Nucleus accumbens (tissue), 56 donors: ENCODE measurements at regions not wholly inside any gene's neighbourhood (a gene's known extent, or its start where the extent isn't known, plus 50 kb on each side); places are given as distances from the start of the nearest gene placed in this dataset.
"Not testable (repeated sequence)": the region's sequence is repeated elsewhere in the genome, so short reads cannot be mapped to it uniquely, and the experiment has no call there.

ENCODE experiments used
- DNase-seq, 56 donors: peaks; one replicate each; lab custom pipeline; 2025; lab: John Stamatoyannopoulos, UW

GRCh38 chr12:59407799-59408198 lies 188.0 kb upstream of the SLC16A7 start:
- DNase-seq = peak in 3 of 56 donors; percentile 0 to 3 (median 2)

GRCh38 chr12:59405992-59406391 lies 189.8 kb upstream of the SLC16A7 start:
- no peak for DNase-seq

DNA sequence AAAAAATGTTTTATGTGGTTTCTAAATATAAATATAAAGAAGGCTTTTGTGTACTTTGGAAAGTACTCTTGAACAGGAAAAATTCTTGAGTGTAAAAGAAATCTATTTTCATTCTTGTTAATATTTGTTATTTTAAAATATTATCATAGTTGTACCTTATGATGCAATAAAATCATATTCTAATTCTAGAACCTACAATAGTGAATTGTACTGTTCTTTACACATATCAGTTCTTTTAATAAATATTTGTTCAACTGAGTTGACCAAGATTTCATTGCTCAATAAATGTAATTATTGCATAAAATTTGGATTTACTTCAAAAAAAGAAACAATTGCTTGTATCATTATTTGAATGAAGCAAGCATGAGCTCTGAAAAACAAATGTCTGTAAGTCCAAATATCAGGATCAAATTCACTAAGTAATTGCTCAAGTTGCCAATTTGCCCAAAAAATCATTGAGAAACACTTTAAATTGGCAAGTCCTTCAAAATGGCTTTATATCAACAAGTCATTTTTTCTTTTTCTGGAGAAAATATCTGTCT lies 191.6 kb upstream of the SLC16A7 start:
- DNase-seq = no peak

DNA sequence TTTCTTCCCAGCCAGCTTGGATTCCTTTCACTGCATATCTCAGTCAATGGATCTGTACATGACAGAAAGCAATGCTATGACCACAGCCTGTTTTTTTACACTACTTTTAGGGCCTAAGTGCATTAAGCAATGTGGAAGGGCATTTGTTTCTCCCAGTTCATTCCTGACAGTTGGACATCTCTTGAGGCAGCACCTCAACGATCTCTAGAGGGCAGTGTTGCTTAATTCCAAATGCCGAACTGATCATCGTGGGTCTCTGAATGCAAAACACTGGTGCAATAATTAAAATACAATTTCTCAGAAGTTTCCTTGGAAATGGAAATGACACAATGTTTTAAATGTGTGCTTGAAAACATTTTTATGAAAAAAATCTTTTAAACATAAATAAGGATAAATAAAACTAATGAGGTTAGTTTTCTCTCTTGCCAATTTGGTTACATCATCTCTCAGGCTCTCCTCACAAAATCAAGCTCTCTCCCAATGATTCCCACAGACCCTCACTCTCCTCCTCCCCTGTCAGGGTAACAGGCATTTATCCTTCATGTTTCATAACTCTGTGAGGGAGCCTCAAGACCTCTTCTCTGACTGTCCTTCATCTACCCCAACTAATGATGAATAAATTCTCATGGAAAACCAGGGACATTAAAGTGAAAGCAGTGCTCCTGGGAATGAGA lies 192.4 kb upstream of the SLC16A7 start:
- DNase-seq = peak in 35 of 56 donors; percentile 2 to 64 (median 24)

GRCh38 chr12:59401862-59402261 lies 194.0 kb upstream of the SLC16A7 start:
- DNase-seq = no peak

DNA sequence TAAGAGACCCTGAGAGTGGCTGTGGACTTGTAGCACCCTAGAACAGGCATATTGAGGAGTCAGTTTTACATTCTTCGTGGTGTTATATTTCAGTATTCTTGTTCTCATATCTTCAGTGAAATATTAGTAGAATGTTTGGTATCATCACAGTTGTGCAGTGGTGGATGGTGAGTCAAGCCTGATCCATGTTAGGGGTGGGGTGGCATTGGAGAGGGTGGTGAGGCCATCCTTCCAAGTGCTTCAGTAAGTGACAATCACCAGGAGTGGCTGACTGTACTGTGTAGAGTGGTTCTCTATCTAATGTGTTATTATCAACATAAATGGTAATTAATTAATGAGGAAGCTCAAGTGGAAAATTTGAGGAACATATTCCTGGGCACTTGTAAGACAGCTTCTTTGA lies 197.7 kb upstream of the SLC16A7 start:
- no peak for DNase-seq

DNA sequence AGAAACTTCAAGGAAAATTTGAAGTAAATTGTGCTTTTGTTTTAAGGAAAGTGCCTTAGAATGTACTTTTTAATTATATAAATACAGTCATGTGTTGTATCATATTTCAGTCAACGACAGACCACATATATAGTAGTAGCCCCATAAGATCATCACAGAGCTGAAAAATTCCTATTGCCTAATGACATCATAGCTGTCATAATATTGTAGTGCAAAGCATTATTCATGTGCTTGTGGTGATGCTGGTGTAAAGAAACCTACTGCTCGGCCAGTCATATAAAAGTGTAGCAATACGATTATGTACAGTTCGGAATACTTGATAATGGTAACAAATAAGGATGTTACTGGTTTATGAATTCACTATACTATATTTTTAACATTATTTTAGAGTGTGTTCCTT lies 198.9 kb upstream of the SLC16A7 start:
- DNase-seq = no peak

- no peak for DNase-seq
These were observed 199.3 kb upstream of the SLC16A7 start for GRCh38 chr12:59396519-59396918.

- not testable (repeated sequence) for DNase-seq
These were observed 200.5 kb upstream of the SLC16A7 start for GRCh38 chr12:59395310-59395709.

DNA sequence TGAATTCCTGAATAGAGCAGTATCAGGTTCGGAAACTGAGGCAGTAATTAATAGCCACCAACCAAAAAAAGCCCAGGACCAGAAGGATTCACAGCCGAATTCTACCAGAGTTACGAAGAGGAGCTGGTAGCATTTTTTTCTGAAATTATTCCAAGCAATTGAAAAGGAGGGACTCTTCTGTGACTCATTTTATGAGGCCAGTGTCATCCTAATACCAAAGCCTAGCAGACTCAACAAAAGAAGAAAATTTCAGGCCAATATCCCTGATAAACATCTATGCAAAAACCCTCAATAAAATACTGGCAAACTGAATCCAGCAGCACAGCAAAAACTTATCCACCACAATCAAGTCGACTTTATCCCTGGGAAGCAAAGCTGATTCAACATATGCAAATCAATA lies 202.3 kb upstream of the SLC16A7 start:
- DNase-seq = no peak

DNA sequence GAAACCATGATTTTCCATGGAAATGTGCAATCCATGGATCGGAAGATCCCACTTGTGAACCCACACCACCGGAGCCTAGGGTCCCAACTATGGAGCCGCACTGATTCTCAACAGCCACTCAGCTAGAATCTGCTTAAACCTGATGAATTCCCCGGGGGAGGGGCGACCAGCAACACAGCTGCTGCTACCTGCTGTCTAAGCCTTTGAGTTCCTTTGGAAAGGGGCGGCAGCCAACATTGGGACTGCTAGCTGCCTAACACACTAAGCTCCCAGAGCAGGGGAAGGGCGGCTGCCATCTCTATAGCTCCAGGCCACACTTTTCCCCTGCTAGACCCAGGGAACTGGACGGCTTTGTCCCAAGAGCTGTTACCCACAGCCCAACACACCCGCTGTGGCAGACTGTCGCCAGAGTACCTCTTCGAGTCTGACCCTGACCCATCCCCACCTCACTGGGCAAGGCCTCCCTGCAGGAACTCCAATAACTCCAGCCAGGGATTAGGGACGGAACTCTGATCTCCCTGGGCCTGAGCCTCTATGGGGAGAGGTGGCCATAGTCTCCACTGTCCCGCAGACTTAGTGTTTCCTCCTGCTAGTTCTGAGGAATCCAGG lies 205.8 kb upstream of the SLC16A7 start:
- DNase-seq = no peak

DNA sequence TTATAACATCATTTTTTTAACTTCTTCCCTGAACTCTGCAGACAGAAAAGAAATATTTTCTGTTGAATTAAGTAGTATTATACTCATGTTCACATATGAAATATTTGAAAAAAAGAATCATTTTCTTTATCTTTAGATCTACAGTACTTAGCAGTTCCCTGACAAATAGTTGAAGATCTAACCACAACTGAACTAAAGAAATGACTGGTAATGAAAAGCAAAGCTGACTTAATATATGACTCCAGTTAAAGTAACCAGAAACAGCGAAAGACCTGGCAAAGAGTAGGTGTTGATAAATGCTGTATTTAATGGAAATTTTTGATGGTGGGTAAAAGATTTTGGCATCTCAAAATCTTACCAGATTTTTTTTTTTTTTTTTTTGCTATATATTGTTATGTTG lies 207.1 kb upstream of the SLC16A7 start:
- DNase-seq = no peak

- no peak for DNase-seq
These were observed 207.7 kb upstream of the SLC16A7 start for GRCh38 chr12:59388176-59388575.

DNA sequence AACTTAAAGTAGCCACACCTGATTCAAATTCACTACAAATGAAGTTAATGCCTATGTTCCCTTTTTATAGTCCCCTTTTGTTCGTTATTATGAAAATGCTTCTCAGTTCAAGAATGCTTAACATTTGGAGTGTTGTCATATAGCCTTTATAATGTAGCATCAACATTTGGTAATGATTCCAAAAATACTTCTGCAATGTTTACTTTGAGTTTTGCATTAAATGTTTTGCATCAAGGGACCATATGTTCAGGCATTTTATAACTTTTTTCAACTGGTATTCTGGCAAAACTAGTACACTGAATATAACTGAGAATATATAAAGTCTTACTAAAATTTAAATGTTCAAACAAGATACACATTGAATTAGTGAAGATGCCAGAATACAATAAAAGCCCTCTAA lies 209.6 kb upstream of the SLC16A7 start:
- no peak for DNase-seq

DNA sequence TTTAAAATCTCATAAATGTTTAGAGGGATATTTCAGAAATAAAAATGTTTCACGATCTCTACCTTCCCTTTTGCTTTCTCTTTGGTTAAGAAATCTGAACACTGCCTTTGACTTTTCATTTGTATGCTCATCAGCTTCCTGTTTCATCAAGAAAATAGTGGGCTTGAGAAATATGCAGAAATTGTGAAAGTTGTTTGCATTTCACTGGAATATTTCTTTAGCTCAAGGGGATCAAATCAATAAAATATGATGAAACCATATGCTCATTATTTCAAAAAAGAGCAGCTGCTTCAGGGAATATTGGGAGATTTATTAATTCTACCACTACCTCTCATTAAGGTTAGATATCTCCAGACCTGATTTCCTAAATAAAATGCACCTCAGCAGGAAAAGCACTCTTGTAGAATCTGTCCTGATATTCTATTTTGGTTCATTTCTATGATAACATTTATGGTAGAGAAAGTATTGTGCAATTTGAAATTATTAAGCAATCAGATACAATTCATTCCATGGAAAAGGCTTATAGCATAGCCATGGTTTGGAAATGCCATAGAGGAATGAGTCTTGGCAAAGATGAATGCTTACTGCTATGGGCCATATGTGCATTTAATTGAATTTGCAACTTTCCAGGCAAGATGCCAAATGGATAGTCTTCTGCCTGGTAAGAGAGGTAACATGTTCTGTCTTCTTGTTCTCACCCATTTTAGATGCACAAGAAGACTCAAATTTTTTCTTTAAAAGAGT lies 212.6 kb upstream of the SLC16A7 start:
- DNase-seq = no peak

DNA sequence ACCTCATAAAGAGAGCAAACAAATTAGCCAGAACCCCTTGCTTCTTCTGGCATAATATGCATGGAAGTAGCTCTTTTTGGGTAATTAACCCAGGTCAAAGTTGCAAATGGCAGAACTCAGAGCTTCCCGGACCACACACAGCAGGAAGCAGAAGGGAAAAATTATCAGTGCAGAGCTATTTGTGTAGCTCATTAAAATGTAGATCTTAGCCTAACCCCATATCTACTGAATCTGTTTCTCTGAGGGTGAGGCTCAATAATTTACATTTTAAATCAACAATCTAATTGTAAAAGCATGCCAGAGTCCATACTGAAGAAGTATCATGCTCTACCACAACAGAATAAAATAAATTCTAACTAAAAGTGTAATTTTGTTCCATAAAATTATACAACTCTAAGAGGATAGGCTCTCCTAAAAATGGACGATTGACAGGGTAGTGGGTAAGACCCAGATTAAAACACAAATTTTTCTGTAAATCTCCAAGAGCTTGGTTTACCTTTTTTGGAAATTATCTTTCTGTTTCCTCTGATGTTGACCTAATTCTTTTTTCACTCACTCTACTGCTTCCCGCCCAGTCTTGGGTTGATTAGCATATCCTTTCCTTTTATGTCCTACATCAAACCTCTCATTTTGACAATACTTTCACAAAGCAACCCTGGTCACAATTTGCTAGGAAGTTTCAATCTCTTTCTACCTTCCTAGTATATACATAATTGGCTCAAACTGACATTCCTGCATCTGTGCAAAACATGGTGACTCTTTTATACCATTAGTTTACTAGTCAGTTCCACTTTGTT lies 213.3 kb upstream of the SLC16A7 start:
- no peak for DNase-seq

DNA sequence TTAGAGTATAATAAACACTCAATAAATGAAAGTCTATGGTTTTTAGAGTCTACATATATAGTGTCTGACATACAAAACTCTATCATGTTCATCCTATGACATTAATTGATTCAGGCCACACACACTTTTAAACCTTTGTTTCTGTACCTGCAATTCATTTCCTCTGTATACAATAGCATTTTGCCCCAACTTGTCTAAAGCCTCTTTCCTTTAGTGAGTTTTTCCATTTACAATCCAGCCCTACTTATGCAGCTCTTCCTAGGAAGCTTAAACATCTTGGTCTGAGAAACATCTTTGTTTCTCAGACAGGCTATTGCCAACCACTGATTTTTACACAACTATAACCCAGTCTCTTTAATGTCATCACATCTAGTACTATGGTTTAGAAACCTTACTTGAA lies 214.7 kb upstream of the SLC16A7 start:
- no peak for DNase-seq

DNA sequence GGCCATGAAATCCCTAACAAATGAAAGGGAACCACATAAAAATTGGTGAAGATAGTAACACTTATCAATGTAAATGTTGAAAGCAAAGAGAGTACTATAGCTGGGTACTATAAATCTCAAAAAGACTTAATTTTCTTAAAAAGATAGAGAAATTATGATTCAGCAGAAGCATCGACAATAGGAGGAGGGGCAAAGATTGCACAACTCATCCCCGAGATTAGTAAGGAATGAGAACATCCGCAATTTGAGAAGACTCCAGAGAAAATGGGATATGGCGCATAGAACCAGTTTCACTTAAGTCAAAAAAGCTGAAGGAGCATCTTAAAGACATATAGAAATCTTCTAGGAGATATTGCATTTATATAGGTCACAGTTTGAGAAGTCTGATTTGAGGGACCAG lies 220.2 kb upstream of the SLC16A7 start:
- no peak for DNase-seq

- no peak for DNase-seq
These were observed 221.0 kb upstream of the SLC16A7 start for GRCh38 chr12:59374783-59375182.

DNA sequence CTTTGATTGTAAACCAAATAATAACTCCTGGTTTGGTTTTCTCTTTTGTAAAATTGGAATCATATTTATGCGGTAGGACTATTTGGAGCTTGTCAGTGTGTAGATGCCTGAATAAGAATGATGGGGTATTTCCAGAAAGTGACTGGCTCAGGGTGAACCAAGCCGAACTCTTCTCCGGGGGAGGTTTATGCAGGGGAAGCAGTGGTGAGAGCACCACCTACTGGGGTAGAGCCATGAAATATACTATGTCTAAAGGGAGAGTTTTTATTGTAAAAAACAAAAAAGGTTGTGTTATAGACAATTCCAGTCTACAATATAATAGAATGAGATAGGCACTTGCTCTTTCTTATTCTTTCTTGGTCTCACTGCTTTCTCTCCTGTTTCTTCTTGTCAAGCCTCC lies 222.9 kb upstream of the SLC16A7 start:
- DNase-seq = peak in 14 of 56 donors; percentile 0 to 21 (median 6)

GRCh38 chr12:59370933-59371332 lies 224.9 kb upstream of the SLC16A7 start:
- DNase-seq = no peak
